Activated CD4-positive, alpha-beta T cell treated with anti-CD3 and anti-CD28 coated beads for 36 hours (primary cell): ENCODE measurements at regions not wholly inside any gene's neighbourhood (a gene's known extent, or its start where the extent isn't known, plus 50 kb on each side); places are given as distances from the start of the nearest gene placed in this dataset.

Source experiments
- ATAC-seq: fragments of 200-7000 bp; cut with Tn5 transposase; one replicate; pipeline ENCODE4 v1.10.0; 2021; ENCODE audit warnings: mild to moderate bottlenecking, moderate library complexity
- CTCF ChIA-PET: fragments of 350-600 bp; sonication (Branson Sonifier 250); formaldehyde crosslinking; loops from one replicate; lab custom pipeline; 2021; ENCODE audit warnings: antibody characterized with exemption; lab: Charles Lee
- POLR2A ChIA-PET: fragments of 350-600 bp; sonication (Branson Sonifier 250); formaldehyde crosslinking; loops from one replicate; lab custom pipeline; 2021; ENCODE audit warnings: antibody characterized with exemption, inconsistent platforms; lab: Charles Lee
- DNase-seq: peaks from one replicate; pipeline ENCODE4 v3.0.0-alpha.2; 2020
- H3K27ac Mint-ChIP-seq: one replicate; pipeline ENCODE4 v1.8.0; 2021; ENCODE audit warnings: mixed read lengths
- H3K27me3 Mint-ChIP-seq: one replicate; pipeline ENCODE4 v1.8.0; 2021; ENCODE audit warnings: mixed read lengths
- H3K36me3 Mint-ChIP-seq: one replicate; pipeline ENCODE4 v1.8.0; 2021; ENCODE audit warnings: low read depth, mixed read lengths
- H3K4me1 Mint-ChIP-seq: one replicate; pipeline ENCODE4 v1.8.0; 2021; ENCODE audit warnings: mixed read lengths
- H3K4me3 Mint-ChIP-seq: one replicate; pipeline ENCODE4 v1.8.0; 2021; ENCODE audit warnings: mild to moderate bottlenecking, moderate library complexity, mixed read lengths
- H3K9me3 Mint-ChIP-seq: one replicate; pipeline ENCODE4 v1.8.0; 2021; ENCODE audit warnings: low read depth, mixed read lengths
- intact Hi-C, 2 experiments: fragments of 100-400 bp; cut with DNase I in 1 of 2; cut with micrococcal nuclease in 1 of 2; formaldehyde crosslinking; loops; one replicate each; pipeline versions ENCODE4 v1.14.2 to v1.15.1; 2022 to 2024; cut with DNase I, micrococcal nuclease

DNA sequence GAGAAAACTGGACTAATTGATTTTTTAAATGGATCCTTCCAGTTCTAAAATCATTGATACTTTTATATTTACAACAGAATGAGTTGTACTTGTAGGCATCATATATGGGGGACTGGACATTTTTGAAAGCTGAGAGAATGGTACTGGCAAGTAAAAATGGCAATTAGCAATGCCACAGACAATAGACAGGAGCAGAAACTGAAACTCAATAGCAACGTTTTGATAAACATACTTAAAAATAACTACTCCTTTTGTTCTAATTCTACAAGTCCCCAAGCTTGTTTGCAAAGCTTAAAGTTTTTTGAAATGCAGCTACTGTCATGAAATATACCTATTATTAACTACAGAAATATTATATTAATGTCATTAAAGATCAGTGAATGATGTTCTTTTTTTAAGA, 52.8 kb upstream of the FBXL7 start:
- ATAC-seq: no peak
- Mint-ChIP-seq H3K36me3 (no peaks in the 10 kb centered on the region), H3K4me3 (no peak overlapping the region), H3K9me3 (peaks cover 8% of the 10 kb centered on the region), H3K4me1 (no peaks in the 10 kb centered on the region), H3K27ac (no peak overlapping the region), H3K27me3 (no peaks in the 10 kb centered on the region)
- ChIA-PET CTCF (no interaction called here), POLR2A (no interaction called here)
- DNase-seq: no peak
- intact Hi-C loops: no loop called here

DNA sequence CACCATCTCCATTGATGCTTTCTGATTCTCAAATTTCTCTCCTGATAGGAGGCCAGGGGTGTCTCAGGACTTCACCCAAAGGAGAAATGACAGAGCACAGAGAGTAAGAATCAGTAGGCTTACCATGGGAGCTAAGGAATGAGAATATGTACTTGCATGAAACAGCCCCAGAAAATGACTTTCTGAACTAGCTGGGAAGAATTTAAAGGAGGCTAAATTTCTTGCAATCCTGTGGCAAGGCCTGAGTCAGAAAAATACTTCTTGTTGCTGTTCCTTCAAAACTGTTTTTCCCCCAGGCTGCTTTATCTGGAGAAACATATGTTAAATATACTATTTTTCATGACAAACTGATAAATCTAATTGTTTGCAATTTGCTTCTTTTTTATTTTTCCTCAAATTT, 53.4 kb upstream of the FBXL7 start:
- intact Hi-C loops: no loop called here
- H3K9me3 Mint-ChIP-seq: peaks cover 8% of the 10 kb centered on the region
- no peaks in the 10 kb centered on the region for H3K27me3 Mint-ChIP-seq
- ChIA-PET POLR2A (no interaction called here), CTCF (no interaction called here)
- ATAC-seq: no peak
- DNase-seq: no peak
- no peak overlapping the region for H3K4me3 Mint-ChIP-seq
- H3K4me1 Mint-ChIP-seq: no peaks in the 10 kb centered on the region
- H3K27ac Mint-ChIP-seq: no peak overlapping the region
- no peaks in the 10 kb centered on the region for H3K36me3 Mint-ChIP-seq

GRCh38 chr5:15442193-15442570, 57.8 kb upstream of the FBXL7 start:
- Mint-ChIP-seq H3K27ac (no peak overlapping the region), H3K36me3 (no peaks in the 10 kb centered on the region), H3K4me3 (no peak overlapping the region), H3K4me1 (no peaks in the 10 kb centered on the region), H3K9me3 (peaks cover 3% of the 10 kb centered on the region), H3K27me3 (no peaks in the 10 kb centered on the region)
- intact Hi-C loops: no loop called here
- CTCF ChIA-PET: no interaction called here
- POLR2A ChIA-PET: no interaction called here
- DNase-seq (no peak), ATAC-seq (no peak)

DNA sequence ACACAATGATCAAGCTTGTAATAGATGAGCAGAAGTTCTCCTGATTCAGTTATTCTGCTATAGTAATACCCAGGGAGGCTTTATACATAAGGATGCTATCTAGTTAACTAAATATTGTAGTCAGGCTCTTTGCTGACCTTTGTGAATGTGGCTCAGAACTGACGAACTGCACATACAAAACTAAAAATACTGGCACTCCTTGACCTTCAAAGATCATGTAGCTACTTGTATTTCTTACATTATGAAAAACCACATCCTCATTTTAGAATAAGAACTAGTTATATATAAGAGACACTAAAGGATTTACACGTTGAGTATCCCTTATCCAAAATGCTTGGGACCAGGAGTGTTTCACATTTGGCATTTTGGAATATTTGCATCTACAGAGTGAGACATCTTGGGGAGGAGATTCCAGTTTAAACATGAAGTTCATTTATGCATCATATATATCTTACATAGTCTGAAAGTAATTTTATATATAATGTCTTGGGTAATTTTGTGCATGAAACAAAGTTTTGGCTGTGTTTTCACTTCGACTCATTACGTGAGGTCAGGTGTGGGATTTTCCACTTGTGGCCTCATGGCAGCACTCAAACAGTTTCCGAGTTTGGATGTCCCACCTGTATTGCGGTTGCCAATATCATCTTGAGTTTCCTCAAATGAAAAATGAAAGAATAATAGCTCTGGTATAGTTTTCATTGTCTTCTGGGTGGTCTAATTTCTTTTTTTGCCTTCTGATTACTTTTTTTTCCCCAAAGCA, 58.4 kb upstream of the FBXL7 start:
- Mint-ChIP-seq H3K27me3 (no peaks in the 10 kb centered on the region), H3K36me3 (no peaks in the 10 kb centered on the region), H3K4me3 (no peak overlapping the region), H3K4me1 (no peaks in the 10 kb centered on the region), H3K27ac (no peak overlapping the region), H3K9me3 (peaks cover 3% of the 10 kb centered on the region)
- CTCF ChIA-PET: no interaction called here
- intact Hi-C loops: no loop called here
- DNase-seq (no peak), ATAC-seq (no peak)
- POLR2A ChIA-PET: no interaction called here

DNA sequence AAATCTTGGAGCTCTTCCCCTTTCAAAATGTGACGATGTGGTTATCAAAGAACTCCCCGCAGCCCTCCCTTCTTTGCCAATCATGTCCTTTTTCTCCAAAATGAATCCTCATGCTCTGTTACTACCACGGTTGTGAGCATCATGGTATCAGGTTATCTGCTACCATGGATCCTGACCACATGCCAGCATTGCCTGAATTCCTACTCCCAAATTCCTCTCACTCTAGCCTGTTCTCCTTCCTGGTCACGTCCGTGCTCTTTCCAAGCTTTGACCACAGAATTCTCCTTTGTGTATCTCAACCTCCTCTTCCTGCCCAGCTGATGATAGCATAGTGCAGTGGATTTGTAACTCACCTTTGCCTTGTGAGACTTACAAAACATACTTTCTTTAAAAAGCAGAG, 59.5 kb upstream of the FBXL7 start:
- ChIA-PET CTCF (no interaction called here), POLR2A (no interaction called here)
- Mint-ChIP-seq H3K4me1 (no peaks in the 10 kb centered on the region), H3K4me3 (no peak overlapping the region), H3K27me3 (no peaks in the 10 kb centered on the region), H3K36me3 (no peaks in the 10 kb centered on the region), H3K9me3 (peaks cover 3% of the 10 kb centered on the region), H3K27ac (no peak overlapping the region)
- intact Hi-C loops: no loop called here
- ATAC-seq (no peak), DNase-seq (no peak)

DNA sequence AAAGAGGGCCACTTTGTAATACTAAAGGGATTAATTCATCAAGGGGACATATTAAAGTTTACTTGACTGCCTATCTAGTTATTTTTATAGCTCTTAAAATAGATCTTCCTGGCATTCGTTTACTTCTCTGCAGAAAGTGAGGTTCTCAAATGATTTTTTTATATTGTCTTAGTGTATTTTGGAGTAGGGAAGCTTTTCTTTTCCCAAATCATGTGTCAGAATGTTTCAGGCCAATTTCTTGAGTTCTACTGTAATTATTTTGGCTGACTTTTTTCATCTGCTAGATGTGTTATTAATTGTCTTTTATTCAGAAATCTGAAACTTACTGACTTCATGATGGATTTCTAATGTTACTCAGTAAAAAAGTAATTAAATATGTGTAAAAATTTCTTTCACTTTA, 60.2 kb upstream of the FBXL7 start:
- no peaks in the 10 kb centered on the region for H3K27me3 Mint-ChIP-seq
- ChIA-PET POLR2A (no interaction called here), CTCF (interaction anchor here (0.6 kb wide), 1 partner anchor 17 kb away, joined by 4 read pairs; no protein-coding TSS in a partner anchor)
- H3K4me3 Mint-ChIP-seq: no peak overlapping the region
- peaks cover 3% of the 10 kb centered on the region for H3K9me3 Mint-ChIP-seq
- intact Hi-C loops: no loop called here
- DNase-seq (no peak), ATAC-seq (no peak)
- no peaks in the 10 kb centered on the region for H3K36me3 Mint-ChIP-seq
- no peak overlapping the region for H3K27ac Mint-ChIP-seq
- H3K4me1 Mint-ChIP-seq: no peaks in the 10 kb centered on the region

DNA sequence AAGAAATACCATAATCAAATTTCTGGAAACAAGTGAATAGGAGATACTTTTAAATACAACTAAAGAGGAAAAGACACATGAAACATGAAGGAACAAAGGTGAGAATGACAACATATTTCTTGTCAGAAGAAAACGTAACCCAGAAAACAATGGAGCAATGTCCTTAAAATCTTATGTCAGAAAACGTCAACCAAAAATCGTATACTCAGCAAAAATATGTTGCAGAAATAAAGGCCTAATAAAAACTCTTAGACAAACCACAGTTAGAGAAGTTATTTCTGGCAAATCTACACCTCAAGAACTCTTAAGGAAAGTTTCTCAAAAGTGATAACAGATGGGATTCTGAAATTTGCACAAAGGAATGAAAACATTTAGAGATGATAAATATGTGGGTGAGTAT, 66.3 kb upstream of the FBXL7 start:
- ATAC-seq: no peak
- no peaks in the 10 kb centered on the region for H3K27me3 Mint-ChIP-seq
- CTCF ChIA-PET: no interaction called here
- H3K4me3 Mint-ChIP-seq: no peak overlapping the region
- peaks cover 6% of the 10 kb centered on the region for H3K9me3 Mint-ChIP-seq
- no peak overlapping the region for H3K27ac Mint-ChIP-seq
- no peaks in the 10 kb centered on the region for H3K4me1 Mint-ChIP-seq
- H3K36me3 Mint-ChIP-seq: no peaks in the 10 kb centered on the region
- intact Hi-C loops: no loop called here
- DNase-seq: no peak
- POLR2A ChIA-PET: no interaction called here

DNA sequence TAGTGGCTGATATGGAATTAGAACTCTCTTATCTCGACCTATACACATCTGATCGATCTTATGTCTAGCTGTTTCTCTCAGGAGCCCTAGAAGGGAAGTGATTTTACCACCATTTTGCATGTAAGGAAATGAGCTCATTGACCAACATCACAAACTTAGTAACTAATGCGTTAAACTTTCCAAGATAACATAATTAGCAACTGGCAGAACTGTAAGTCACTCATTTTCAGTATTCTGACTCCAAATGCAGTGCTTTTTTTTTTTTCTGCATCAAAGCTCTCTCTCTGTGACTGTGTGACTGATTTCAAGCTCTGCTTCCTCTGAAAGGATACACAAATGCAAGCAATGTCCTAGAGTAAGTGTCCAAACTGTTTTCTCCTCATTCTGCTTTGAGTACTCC, 68.1 kb upstream of the FBXL7 start:
- intact Hi-C loops: no loop called here
- peaks cover 6% of the 10 kb centered on the region for H3K9me3 Mint-ChIP-seq
- DNase-seq (no peak), ATAC-seq (no peak)
- ChIA-PET CTCF (no interaction called here), POLR2A (no interaction called here)
- no peaks in the 10 kb centered on the region for H3K36me3 Mint-ChIP-seq
- H3K4me1 Mint-ChIP-seq: no peaks in the 10 kb centered on the region
- H3K27me3 Mint-ChIP-seq: no peaks in the 10 kb centered on the region
- H3K4me3 Mint-ChIP-seq: no peak overlapping the region
- H3K27ac Mint-ChIP-seq: no peak overlapping the region

DNA sequence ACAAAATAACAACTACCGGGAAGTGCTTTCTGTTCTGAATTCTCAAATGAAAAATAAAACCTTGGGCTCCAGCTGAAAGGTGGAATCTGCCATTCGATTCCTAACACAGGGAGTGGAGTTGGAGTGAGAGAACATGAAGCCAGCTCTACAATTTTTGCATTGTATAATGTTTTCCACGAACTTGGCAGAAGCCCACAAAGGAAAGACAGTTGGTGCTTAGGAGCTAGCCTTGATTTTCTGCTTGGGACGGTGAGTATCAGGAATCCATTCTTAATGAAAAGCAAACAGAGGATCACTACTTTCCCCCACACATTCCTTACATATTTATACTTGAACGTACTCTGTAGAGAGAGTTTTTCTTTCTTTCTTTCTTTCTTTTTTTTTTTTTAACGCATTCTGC, 74.2 kb upstream of the FBXL7 start:
- peaks cover 10% of the 10 kb centered on the region for H3K9me3 Mint-ChIP-seq
- DNase-seq (no peak), ATAC-seq (no peak)
- no peaks in the 10 kb centered on the region for H3K27me3 Mint-ChIP-seq
- no peaks in the 10 kb centered on the region for H3K4me1 Mint-ChIP-seq
- no peaks in the 10 kb centered on the region for H3K36me3 Mint-ChIP-seq
- no peak overlapping the region for H3K27ac Mint-ChIP-seq
- intact Hi-C loops: no loop called here
- POLR2A ChIA-PET: no interaction called here
- H3K4me3 Mint-ChIP-seq: no peak overlapping the region
- CTCF ChIA-PET: no interaction called here

DNA sequence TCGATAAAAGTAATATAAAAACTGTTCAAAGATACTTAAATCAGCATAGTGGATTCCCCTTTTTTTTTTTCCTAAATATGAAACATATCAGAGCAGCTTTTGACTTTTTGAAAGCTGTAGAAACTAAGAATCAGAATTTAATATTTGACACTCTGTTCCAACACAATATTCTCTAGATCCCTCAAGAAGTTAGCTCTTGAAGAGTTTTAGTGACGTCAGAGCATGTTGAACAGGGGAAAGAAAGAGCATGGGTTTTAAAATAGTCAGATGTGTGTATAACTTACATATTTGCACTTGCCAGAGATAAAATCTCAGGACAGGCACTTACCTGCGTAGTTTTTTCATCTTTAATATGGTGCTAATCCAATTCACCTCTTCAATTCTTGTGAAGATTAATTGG, 75.2 kb upstream of the FBXL7 start:
- ChIA-PET CTCF (no interaction called here), POLR2A (no interaction called here)
- no peaks in the 10 kb centered on the region for H3K4me1 Mint-ChIP-seq
- H3K27me3 Mint-ChIP-seq: no peaks in the 10 kb centered on the region
- H3K36me3 Mint-ChIP-seq: no peaks in the 10 kb centered on the region
- intact Hi-C loops: no loop called here
- no peak overlapping the region for H3K27ac Mint-ChIP-seq
- DNase-seq (no peak), ATAC-seq (no peak)
- H3K4me3 Mint-ChIP-seq: no peak overlapping the region
- H3K9me3 Mint-ChIP-seq: peaks cover 7% of the 10 kb centered on the region

DNA sequence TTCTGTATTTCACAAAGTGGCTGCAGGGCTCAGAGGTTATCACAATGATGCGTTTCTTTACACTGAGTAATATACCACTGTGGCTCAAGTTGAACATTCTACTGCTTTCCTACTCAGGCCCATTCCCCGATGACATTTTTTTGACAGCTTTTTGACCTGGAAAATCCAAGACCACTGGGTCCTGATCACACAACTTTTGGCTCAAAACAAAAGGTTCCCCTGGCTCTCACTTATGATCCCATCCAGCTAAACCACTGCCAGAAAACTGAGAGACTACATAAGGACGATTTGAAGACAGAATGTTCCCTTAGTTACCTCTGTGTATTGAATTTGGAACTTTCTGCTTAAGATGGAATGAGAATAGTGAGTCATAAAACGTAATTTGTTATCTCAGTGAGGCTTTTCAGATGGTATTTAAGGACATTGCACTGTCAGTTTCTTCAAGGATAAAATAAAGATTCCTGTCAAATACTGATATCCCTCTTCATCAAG, 78.0 kb upstream of the FBXL7 start:
- Mint-ChIP-seq H3K36me3 (no peaks in the 10 kb centered on the region), H3K27ac (no peak overlapping the region), H3K9me3 (peaks cover 7% of the 10 kb centered on the region), H3K4me3 (no peak overlapping the region), H3K4me1 (no peaks in the 10 kb centered on the region), H3K27me3 (no peaks in the 10 kb centered on the region)
- ChIA-PET POLR2A (no interaction called here), CTCF (no interaction called here)
- DNase-seq: no peak
- ATAC-seq: no peak
- intact Hi-C loops: no loop called here

DNA sequence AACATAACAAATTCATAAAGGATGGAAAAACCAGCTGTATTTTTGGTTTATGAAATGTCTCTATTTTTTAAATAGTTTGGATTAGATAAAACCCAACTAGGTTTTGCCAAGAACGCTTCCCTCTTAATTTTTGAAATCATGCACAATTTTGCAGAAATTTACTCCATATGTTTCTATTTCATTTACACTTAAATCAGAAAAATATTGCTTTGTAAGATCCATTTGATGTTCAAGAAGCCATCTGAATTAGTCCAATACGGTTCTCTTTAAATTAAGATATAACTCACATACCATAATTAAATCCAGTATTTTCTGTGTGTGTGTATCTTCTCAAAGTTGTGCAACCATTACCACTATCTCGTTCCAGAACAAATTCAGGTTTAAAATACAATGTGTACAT, 78.6 kb upstream of the FBXL7 start:
- CTCF ChIA-PET: no interaction called here
- no peak overlapping the region for H3K4me3 Mint-ChIP-seq
- H3K36me3 Mint-ChIP-seq: no peaks in the 10 kb centered on the region
- H3K4me1 Mint-ChIP-seq: no peaks in the 10 kb centered on the region
- POLR2A ChIA-PET: no interaction called here
- intact Hi-C loops: no loop called here
- DNase-seq (no peak), ATAC-seq (no peak)
- H3K27me3 Mint-ChIP-seq: no peaks in the 10 kb centered on the region
- H3K27ac Mint-ChIP-seq: no peak overlapping the region
- H3K9me3 Mint-ChIP-seq: peaks cover 7% of the 10 kb centered on the region
